GM13976 (cell line): ENCODE measurements at regions not wholly inside any gene's neighbourhood (a gene's known extent, or its start where the extent isn't known, plus 50 kb on each side); places are given as distances from the start of the nearest gene placed in this dataset.

Experiments
- DNase-seq: peaks from one replicate; pipeline ENCODE4 v3.0.0; 2012; ENCODE audit warnings: low spot score
- CTCF ChIP-seq: IDR thresholded peaks from 2 replicates; pipeline ENCODE4 v1.5.1; 2012; ENCODE audit warnings: borderline replicate concordance, mild to moderate bottlenecking; ENCODE audit not compliant: insufficient read depth; ENCODE audit errors: extremely low read depth, missing control alignments, control extremely low read depth
- in situ Hi-C: fragments of 300-500 bp; cut with MboI; formaldehyde crosslinking; loops from one replicate; pipeline ENCODE4 v1.12.0; 2022; ENCODE audit warnings: low sequenced_read_pairs, mixed read lengths, inconsistent platforms; ENCODE audit not compliant: unreplicated experiment

GRCh38 chr9:82539856-82540579 is 522.9 kb downstream of the RASEF start:
- TF ChIP-seq CTCF, result no peak
- in situ Hi-C loops, result no loop called here
- no peak for DNase-seq

GRCh38 chr9:82543726-82544125 is 519.2 kb downstream of the RASEF start:
- no peak for TF ChIP-seq CTCF
- in situ Hi-C loops, result no loop called here

GRCh38 chr9:82546136-82546535 is 516.8 kb downstream of the RASEF start:
- no peak for TF ChIP-seq CTCF
- in situ Hi-C loops, result no loop called here
- DNase-seq, result no peak

More at GRCh38 chr9:82543726-82544125, 519.2 kb downstream of the RASEF start:
- no peak for DNase-seq

GRCh38 chr9:82547995-82548394 is 514.9 kb downstream of the RASEF start:
- in situ Hi-C loops, result no loop called here
- no peak for TF ChIP-seq CTCF
- no peak for DNase-seq

GRCh38 chr9:82549174-82549821 is 513.6 kb downstream of the RASEF start:
- in situ Hi-C loops, result no loop called here
- no peak for TF ChIP-seq CTCF
- DNase-seq, result no peak

GRCh38 chr9:82552784-82553183 is 510.2 kb downstream of the RASEF start:
- TF ChIP-seq CTCF, result no peak
- in situ Hi-C loops, result no loop called here
- no peak for DNase-seq
